NCI-H446 treated with DMSO at 0.1 percent for 48 hours (cell line): ENCODE measurements at regions not wholly inside any gene's neighbourhood (a gene's known extent, or its start where the extent isn't known, plus 50 kb on each side); places are given as distances from the start of the nearest gene placed in this dataset.
"Not testable (repeated sequence)": the region's sequence is repeated elsewhere in the genome, so short reads cannot be mapped to it uniquely, and the experiment has no call there.

Source experiments
- DNase-seq: peaks from one replicate; lab custom pipeline; 2025; lab: John Stamatoyannopoulos, UW

DNA sequence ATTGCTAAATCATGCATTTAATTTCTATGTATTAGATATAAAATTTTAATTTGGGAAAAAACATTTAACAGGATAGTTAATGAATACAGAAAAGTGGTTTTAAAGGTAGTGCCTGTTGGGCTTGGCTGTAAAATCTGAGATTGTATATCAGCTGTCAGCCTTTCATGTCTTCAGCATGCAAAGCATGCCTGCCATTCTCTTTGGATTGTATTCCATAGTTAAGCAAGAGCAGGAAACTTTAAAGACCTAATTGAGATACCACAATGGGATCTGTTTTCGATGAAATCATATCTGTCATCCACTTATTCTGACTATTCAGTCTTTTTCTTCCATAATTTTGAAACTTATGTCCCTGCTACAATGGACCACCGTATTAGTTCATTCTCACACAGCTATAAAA is 451.0 kb upstream of the DDI1 start:
- no peak for DNase-seq

DNA sequence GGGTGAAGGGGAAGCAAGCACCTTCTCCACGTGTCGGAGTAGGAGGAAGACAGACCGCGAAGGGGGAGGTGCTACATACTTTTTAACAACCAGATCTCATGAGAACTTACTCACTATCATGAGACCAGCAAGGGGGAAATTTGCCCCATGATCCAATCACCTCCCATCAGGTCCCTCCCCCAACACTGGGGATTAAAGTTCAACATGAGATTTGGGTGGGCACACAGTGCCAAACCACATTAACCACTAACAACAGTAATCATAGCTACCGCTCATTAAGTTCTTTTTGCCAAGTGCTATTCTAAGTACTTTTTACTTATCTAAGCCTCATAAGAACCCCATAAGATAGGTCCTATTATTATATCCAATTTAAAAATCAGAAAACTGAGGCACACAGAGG is 450.5 kb upstream of the DDI1 start:
- no peak for DNase-seq

DNA sequence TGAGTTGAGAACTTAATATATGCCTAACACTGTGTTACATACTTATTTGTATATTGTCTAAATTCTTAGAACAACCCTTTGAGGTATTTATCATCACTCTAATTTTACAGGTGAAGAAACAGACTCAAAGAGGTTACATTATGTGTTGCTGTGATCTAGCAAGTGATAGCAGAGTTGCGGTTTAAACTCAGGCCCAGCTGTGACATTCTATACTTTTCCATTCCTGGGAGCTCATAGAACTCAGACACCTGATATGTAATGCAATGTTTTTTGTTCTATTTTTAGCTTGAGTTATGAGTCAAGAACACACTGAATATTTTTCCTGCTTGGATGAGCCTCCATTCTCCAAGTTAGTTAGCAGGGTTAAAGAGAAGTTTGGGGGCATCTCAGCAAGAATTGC is 449.7 kb upstream of the DDI1 start:
- DNase-seq = no peak

DNA sequence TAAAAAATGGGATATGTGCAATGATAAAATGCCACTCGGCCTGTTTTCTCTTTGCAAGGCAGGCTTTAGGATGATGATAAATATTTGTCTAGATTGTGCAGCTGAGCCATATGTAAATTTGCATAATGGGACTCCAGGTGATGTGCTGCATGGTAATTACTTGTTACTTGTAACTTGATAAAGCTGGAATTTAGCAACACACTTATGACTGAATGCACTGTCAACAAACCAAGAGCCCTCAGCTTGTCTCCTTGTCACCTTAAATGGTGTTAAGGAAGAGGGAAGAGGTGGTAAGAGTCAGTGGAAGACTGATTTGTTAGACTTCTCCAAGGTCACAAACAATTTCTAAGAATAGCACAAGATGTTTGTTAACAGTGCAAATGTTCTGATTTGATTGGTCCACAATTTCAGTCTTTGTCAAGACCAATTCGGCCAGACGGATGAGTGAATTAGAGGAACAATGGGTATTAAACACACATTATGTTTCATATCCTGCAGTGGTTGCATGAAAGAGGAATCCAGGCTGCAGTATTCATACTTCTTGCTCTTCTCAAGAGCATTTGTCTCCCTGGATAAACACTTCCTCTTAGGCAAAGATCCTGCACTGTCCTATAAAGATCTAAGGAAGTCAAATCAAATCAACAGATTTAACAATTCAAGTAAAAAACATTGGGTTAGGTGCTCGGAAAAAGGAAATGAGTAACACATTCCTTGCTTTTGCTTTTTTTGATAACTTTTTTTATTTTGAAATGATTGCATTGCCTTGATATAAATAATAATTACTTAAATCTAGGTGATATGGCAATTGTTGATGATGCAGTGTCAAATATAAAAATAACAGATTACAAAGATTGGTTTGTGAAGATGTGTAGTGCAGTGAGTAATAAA is 448.3 kb upstream of the DDI1 start:
- no peak for DNase-seq

DNA sequence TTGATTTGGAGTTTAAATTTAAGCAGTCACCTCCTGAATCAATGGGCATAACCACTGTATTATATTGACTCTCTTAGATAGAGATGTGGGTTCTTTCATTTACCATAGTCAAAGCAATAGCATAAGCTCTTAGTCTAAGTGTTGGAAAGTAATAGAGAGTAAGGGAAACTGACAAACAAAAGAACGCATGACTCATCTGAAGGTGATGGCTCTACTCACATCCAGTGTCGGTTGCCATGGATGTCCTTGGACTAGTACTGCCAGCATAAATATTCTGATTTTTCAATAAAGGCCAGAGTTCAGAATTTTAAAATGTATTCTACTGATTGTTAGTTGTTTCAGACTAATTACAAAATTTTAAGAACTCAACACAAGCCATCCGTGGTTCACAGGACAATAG is 444.9 kb upstream of the DDI1 start:
- no peak for DNase-seq

DNA sequence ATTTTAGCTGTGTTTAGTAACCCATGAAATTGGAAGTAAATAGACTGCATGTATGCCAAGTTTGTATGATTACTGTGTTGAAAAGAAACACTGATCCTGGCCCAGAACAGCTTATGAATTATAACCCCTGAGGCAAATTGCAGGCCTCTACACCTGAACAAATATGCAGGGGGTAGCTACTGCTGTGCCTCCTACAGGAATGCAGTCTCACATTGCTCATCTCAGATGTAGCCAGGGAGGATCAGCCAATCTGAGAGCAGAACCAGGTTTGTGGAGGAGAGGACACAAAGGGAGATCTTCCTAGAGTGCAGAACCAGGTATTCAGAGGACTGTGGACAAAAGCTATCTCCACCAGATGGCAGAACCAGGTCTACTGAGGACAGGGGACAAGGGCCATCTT is 442.2 kb upstream of the DDI1 start:
- no peak for DNase-seq

DNA sequence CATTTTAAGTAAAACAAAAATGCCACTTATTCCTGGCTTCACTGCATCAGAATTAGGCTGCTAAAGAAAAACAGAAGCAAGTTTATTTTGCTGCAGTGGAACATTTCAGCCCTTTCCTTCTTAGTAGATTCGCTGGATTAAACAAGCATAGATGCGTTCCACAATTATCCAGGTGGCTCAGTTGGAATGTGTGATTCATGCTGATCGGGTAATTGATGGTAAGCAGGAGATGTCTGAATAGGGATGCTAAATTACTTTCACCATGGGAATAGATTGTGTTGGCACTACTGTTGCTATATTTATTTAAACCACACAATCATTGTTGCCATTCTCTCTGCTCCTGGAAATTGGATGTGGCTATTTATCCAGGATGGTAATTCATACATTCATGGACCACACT is 440.1 kb upstream of the DDI1 start:
- DNase-seq = no peak

DNA sequence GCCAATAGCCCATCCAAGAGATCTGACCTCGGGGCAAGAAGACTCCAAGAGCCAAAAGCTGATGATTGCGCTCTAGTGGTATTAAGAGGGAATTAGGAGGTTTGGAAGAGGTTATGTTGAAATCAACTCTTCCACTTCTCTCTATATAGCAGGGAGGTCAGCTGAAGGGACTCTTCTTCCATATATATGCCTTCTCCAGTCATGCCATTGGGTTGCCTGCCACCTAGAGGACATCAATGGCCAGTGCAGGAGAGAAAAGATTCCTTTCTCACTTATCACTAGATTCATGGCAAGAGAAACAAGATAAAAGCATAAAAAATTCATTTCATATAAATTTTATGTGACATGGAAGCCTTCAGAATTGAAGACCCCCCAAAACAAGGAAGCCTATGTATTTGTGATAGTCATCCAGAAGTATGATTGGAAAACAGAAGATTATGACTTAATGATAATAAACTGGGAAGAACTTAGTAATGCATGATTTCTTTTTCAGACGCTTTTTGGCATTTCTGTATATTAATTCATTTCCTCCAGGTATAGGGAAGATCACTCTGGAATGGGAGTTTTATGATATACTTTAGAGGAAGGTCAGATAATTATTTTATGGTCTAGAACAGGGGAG is 435.1 kb upstream of the DDI1 start:
- DNase-seq = peak; percentile 52

DNA sequence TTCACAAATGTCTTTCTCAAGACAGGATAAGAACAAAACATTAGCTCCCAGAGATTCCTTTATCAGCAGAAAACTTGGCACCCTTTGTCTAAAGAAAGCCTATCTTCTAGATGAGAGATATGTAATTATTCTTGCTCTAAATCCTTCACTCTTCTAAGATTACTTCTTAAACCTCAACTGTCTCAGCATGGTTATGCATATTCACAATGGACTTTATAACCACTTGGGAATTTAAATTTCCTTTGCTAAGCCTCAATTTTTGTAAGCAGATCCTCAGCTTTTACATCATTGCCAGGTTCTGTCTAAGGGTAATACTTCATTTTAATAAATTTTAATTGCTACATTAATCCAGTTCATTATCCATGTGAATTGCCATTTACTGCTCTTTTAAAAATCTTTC is 433.6 kb upstream of the DDI1 start:
- no peak for DNase-seq

DNA sequence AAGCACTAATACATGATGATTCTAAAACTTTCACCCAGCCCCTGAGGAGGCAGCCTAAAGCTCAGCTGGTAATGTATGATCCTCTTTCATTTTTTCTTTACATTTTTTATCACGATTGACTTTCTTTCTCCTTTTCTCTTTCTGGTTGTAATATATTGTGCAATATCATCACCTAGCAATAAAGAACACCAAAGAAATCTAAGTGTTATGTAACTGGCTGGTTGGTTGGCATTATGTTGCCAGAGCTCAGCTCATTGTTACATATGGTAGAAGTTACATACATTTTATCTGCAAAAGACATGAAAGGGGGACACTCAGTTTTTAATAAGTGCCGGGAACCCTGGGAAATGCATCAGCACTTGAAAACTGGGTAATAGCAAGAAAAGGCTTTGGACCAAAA is 432.1 kb upstream of the DDI1 start:
- DNase-seq = no peak

DNA sequence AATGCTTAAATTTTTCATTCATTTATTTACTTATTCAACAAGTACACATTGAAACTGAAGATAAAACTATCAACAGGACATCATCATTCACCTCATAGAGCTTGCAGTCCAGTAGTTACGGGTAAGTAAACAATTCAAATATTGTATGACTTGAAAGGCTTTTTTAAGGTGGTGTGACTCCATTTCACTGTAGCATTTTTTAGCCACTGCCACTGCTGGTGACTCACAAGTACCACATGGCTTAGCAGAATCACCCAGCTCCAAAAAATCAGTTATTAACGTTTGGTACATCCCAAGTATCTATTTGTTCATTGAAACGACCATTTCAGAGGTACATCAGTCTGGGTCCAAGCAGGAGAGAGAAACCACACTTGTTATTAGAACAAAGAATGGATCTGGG is 427.9 kb upstream of the DDI1 start:
- DNase-seq = no peak

DNA sequence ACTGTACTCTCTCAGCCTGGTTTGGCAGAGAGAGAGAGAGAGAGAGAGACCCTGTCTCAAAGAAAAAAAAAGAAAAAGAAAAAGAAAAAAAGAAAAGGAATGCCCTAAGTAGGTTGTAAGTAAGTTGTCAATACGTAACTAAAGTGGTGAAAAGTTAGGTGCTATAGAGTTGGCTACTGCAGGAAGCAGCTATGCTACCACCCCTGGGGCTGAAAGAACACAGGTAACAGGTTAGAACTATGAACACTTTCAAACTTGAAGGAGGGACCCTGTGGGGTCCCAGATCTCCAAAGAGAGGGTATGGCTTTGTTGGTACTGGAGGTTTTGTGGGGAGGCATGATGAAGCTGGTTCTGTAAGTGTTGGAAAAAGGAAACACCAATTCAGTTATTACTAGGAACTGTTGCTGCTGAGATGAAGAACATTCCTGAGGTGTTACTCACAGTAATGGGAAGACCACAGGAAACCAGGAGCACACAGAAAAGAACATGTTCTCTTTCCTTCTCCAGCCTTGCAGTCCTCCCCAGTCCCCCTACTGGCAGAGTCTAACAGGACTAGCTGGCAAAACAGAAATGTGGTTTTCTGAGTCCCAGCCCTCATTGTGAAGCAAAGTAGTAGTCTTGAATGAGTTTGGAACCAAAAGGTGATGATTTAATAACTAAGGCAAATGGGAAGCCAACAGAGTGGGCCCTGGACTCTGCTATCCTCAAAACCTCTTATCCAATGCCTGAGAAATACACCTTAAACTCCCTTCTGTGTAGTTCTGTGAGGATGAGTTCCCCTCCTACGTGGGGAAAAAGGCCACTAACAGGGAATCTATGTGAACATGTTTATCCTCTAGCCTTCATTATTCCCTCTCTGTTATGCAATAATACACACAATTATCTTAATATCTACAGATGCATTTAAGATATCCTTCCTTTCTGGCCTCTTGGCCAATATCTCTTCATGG is 427.0 kb upstream of the DDI1 start:
- DNase-seq = no peak

DNA sequence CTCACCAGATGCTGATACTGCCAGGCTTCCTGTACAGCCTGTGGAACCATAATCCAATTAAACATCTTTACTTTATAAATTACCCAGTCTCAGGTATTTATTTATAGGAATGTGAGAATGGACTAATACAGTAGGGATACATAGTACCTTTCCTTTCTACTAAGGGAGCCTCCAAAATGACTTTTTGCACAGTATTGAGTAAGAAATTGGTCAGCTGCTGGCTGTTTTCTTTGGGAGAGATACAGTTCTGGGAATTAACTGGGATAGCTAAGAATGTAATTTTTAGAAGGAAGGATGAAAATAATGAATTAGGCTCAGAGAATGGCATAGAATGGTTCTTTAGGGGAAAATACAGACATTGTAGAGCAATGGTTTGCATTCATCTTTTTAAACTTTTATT is 426.0 kb upstream of the DDI1 start:
- DNase-seq = no peak

DNA sequence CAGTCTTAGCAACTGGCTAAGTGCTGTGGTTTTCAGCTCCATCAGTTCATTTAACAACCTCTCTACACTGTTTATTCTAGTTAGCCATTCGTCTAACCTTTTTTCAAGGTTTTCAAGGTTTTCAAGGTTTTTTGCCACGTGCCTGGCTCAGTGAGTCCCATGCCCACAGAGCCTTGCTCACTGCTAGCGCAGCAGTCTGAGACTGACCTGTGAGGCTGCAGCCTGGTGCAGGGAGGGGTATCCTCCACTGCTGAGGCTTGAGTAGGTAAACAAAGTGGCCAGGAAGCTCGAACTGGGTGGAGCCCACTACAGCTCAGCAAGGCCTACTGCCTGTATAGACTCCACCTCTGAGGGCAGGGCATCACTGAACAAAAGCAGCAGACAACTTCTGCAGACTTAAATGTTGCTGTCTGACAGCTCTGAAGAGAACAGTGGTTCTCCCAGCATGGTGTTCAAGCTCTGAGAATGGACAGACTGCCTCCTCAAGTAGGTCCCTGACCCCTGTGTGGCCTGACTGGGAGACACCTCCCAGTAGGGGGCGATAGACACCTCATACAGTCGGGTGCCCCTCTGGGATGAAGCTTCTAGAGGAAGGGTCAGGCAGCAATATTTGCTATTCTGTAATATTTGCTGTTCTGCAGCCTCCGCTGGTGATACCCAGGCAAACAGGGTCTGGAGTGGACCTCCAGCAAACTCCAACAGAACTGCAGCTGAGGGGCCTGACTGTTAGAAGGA is 424.7 kb upstream of the DDI1 start:
- DNase-seq = not testable (repeated sequence)

DNA sequence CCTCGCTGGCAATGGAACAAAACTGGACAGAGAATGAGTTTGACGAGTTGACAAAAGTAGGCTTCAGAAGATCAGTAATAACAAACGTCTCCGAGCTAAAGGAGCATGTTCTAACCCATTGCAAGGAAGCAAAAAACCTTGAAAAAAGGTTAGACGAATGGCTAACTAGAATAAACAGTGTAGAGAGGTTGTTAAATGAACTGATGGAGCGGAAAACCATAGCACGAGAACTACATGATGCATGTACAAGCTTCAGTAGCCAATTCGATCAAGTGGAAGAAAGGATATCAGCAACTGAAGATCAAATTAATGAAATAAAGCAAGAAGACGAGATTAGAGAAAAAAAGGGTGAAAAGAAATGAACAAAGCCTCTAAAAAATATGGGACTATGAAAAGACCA is 424.0 kb upstream of the DDI1 start:
- not testable (repeated sequence) for DNase-seq

DNA sequence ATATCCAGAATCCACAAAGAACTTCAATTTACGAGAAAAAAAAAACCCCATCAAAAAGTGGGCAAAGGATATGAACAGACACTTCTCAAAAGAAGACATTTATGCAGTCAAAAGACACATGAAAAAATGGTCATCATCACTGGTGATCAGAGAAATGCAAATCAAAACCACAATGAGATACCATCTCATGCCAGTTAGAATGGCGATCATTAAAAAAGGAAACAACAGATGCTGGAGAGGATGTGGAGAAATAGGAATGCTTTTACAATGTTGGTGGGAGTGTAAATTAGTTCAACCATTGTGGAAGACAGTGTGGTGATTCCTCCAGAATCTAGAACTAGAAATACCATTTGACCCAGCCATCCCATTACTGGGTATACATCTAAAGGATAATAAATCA is 419.9 kb upstream of the DDI1 start:
- DNase-seq = not testable (repeated sequence)

DNA sequence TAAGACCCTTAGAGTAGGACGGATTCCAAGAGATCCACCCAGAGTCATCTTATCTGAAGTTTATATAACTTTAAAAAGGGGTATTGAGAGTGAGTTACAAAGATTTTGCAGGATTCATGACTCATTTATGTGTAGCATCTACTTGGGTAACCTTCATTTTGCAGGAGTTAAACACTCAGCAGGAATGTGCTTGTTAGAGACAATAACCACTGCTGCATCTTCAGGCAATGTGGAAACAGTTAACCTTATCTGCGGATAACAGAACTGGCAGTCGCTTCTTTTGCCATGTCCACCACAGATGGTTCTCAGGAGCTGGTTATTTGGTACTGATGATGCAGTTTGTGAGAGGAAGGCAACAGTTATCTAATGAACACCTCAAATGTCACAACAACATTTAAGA is 417.9 kb upstream of the DDI1 start:
- no peak for DNase-seq

DNA sequence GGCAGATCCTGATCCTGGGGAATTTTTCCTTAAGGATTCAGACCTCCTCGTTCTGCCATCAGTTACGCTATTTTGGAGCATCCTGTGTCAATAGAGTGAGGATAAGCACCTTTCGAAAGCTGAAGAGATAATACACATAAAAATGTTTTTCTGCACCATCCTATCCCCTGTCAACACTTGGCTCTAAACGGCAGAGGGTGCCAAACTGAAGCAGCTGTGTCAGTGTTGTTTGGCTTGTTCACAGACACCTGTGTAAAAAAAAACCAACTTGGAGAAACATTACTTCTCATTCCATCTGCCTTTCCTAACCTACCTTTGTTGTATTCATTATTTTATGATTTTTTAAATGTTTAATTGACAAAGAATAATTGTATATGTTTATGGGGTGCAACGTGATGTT is 417.0 kb upstream of the DDI1 start:
- DNase-seq = no peak

DNA sequence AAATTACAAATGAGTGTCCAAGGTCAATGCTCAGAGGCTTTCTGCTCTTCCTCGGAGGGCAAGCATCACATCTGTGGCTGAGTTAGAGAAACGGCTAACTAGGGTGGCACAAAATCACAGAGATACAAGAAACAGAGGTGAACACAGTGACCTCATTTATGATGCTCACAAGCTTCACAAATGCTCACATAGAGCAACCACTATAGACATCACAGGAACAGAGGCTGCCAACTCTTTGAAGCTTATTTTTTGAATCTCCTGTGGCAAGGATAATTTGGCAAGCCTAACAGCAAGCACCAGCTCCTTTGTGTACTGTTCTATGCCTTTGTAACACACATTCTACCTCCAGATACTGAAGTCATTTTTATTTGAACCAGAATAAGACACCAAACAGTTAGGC is 416.5 kb upstream of the DDI1 start:
- no peak for DNase-seq

DNA sequence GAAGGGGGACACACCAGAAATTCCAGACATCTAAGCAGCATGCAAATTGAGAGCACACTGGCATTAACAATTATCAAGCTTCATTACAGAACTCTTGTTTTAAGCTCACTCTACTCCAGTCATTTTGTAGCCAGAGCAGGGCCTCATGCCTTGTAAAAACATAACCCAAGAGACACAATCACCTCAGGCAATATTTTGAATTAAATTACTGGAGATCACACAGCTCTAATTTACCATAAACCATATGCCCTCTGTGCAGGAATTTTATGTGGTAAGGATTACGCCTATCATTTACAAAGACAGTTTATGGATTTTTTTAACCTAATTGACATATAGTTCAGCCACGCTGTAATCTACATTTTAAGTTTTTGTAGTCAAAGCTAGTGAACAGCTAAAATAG is 414.1 kb upstream of the DDI1 start:
- DNase-seq = no peak

DNA sequence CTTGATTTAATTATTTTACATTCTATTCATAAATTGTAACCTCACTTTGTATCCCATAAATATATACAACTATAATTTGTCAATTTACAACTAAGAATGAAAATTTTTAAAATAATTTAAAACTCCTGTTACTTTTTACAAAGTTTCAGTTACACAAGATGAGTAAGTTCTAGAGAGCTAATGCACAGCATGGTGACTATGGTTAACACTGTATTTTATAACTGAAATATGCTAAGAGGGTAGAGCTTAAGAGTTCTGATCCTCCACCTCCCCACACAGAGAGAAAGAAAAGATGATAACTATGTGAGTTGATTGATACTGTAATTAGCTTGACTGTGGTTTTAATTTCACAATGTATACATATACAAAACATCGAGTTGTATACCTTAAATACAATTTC is 412.5 kb upstream of the DDI1 start:
- no peak for DNase-seq
